ENCODE measurements at regions not wholly inside any gene's neighbourhood (a gene's known extent, or its start where the extent isn't known, plus 50 kb on each side); places are given as distances from the start of the nearest gene placed in this dataset.

GRCh38 chr2:16253291-16253690 is 312.9 kb downstream of the MYCN start (continued):
- TF ChIP-seq, protein P1, sequence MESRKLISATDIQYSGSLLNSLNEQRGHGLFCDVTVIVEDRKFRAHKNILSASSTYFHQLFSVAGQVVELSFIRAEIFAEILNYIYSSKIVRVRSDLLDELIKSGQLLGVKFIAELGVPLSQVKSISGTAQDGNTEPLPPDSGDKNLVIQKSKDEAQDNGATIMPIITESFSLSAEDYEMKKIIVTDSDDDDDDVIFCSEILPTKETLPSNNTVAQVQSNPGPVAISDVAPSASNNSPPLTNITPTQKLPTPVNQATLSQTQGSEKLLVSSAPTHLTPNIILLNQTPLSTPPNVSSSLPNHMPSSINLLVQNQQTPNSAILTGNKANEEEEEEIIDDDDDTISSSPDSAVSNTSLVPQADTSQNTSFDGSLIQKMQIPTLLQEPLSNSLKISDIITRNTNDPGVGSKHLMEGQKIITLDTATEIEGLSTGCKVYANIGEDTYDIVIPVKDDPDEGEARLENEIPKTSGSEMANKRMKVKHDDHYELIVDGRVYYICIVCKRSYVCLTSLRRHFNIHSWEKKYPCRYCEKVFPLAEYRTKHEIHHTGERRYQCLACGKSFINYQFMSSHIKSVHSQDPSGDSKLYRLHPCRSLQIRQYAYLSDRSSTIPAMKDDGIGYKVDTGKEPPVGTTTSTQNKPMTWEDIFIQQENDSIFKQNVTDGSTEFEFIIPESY (IDR thresholded peaks at IDR 0.05): no peak
- no peak for TF ChIP-seq RAD21 (IDR thresholded peaks at IDR 0.05)
- TF ChIP-seq RXRA (IDR thresholded peaks at IDR 0.05): no peak

DNA sequence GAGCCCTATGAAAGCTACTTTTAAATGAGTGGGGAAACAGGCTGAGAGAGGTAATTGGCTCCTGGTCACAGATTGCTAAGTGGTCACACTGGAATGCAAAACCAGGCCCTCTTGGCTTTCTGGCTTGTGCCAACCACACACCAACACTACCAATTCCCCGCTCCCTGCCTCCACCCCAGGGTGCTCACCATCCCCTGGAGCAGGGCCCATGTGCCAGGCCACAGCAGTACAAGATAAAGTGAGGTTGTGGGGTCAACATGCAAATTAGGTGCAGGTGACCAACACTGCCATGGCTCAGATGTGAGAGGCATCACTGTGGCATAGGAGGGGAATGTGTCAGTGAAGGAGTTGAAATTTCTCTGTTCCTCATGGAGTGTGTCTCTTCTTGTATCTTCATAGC is 312.5 kb downstream of the MYCN start:
- 97% methylated on average over 1 of the region's 1 CpG for WGBS
- TF ChIP-seq RAD21 (IDR thresholded peaks at IDR 0.05) (no peak), SP1 (IDR thresholded peaks at IDR 0.05) (no peak), REST (IDR thresholded peaks at IDR 0.05) (no peak), FOXA2 (IDR thresholded peaks at IDR 0.05) (no peak)
- H3K27ac ChIP-seq (ENCODE audit: low read depth in 1 of 2, low read length in 2 of 2): no peak overlapping the region

GRCh38 chr2:16252251-16252650 is 311.9 kb downstream of the MYCN start:
- no peak overlapping the region for H3K4me3 ChIP-seq (ENCODE audit: low read depth in 1 of 3, low read length in 3 of 3)
- no peaks in the 10 kb centered on the region for H3K36me3 ChIP-seq (ENCODE audit: control insufficient read depth in 4 of 4, insufficient read depth in 3 of 4, low read depth in 1 of 4, low read length in 3 of 4)
- WGBS: 92% methylated on average over 9 of the region's 9 CpGs
- no peaks in the 10 kb centered on the region for H3K4me1 ChIP-seq (ENCODE audit: control insufficient read depth in 4 of 4, insufficient read depth in 4 of 4, low read length in 3 of 4)
- H3K27me3 ChIP-seq (ENCODE audit: control insufficient read depth in 4 of 4, insufficient read depth in 4 of 4, low read length in 3 of 4): peaks cover 0 to 2% (median 0%) of the 10 kb centered on the region in 4 donors
- no peaks in the 10 kb centered on the region for H3K9me3 ChIP-seq (ENCODE audit: control insufficient read depth in 4 of 4, low read length in 3 of 4)
- no peak for TF ChIP-seq FOXA1 (IDR thresholded peaks at IDR 0.05)
- TF ChIP-seq HNF4A (conservative IDR thresholded peaks at IDR 0.05): no peak
- no peak for TF ChIP-seq GABPA (IDR thresholded peaks at IDR 0.05 in 1 of 2, conservative IDR thresholded peaks at IDR 0.05 in 1 of 2)
- no peak for TF ChIP-seq SP1 (IDR thresholded peaks at IDR 0.05)
- no peak for TF ChIP-seq EGR1 (IDR thresholded peaks at IDR 0.05; ENCODE audit: low read depth in 2 of 2)
- TF ChIP-seq HNF4G (IDR thresholded peaks at IDR 0.05): no peak
- TF ChIP-seq CTCF (IDR thresholded peaks at IDR 0.05; ENCODE audit: low read depth, low read length, missing input control): no peak
- TF ChIP-seq REST (IDR thresholded peaks at IDR 0.05): no peak
- TF ChIP-seq JUND (IDR thresholded peaks at IDR 0.05): no peak
- TF ChIP-seq, protein P2, sequence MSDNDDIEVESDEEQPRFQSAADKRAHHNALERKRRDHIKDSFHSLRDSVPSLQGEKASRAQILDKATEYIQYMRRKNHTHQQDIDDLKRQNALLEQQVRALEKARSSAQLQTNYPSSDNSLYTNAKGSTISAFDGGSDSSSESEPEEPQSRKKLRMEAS (IDR thresholded peaks at IDR 0.05): no peak
- TF ChIP-seq RAD21 (IDR thresholded peaks at IDR 0.05): no peak
- TF ChIP-seq, protein P3, sequence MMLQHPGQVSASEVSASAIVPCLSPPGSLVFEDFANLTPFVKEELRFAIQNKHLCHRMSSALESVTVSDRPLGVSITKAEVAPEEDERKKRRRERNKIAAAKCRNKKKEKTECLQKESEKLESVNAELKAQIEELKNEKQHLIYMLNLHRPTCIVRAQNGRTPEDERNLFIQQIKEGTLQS (IDR thresholded peaks at IDR 0.05): no peak
- TF ChIP-seq TAF1 (conservative IDR thresholded peaks at IDR 0.05): no peak
- no peak for TF ChIP-seq NR2F2 (IDR thresholded peaks at IDR 0.05)
- TF ChIP-seq FOXA2 (IDR thresholded peaks at IDR 0.05): no peak
- H3K9ac ChIP-seq (ENCODE audit: low read depth in 1 of 2, low read length in 2 of 2): no peak overlapping the region
- no peak for DNase-seq (ENCODE audit: low spot score)
- no peak overlapping the region for H3K27ac ChIP-seq (ENCODE audit: low read depth in 1 of 2, low read length in 2 of 2)

More for the DNA sequence above, 312.5 kb downstream of the MYCN start:
- H3K9me3 ChIP-seq (ENCODE audit: control insufficient read depth in 4 of 4, low read length in 3 of 4): no peaks in the 10 kb centered on the region
- H3K36me3 ChIP-seq (ENCODE audit: control insufficient read depth in 4 of 4, insufficient read depth in 3 of 4, low read depth in 1 of 4, low read length in 3 of 4): no peaks in the 10 kb centered on the region
- no peak overlapping the region for H3K4me3 ChIP-seq (ENCODE audit: low read depth in 1 of 3, low read length in 3 of 3)
- DNase-seq (ENCODE audit: low spot score): no peak
- H3K4me1 ChIP-seq (ENCODE audit: control insufficient read depth in 4 of 4, insufficient read depth in 4 of 4, low read length in 3 of 4): no peaks in the 10 kb centered on the region
- no peak overlapping the region for H3K9ac ChIP-seq (ENCODE audit: low read depth in 1 of 2, low read length in 2 of 2)
- H3K27me3 ChIP-seq (ENCODE audit: control insufficient read depth in 4 of 4, insufficient read depth in 4 of 4, low read length in 3 of 4): peaks cover 0 to 2% (median 0%) of the 10 kb centered on the region in 4 donors
